Stimulated activated CD8-positive, alpha-beta memory T cell treated with anti-CD3 and anti-CD28 coated beads, Interleukin-7, amount 100 ng/mL, for 4 hours (primary cell): ENCODE measurements at regions not wholly inside any gene's neighbourhood (a gene's known extent, or its start where the extent isn't known, plus 50 kb on each side); places are given as distances from the start of the nearest gene placed in this dataset.

ENCODE experiments used
- DNase-seq, 2 donors: peaks; one replicate each; pipeline ENCODE4 v3.0.0-alpha.2; 2020; ENCODE audit warnings: low read depth in 2 of 2

DNA sequence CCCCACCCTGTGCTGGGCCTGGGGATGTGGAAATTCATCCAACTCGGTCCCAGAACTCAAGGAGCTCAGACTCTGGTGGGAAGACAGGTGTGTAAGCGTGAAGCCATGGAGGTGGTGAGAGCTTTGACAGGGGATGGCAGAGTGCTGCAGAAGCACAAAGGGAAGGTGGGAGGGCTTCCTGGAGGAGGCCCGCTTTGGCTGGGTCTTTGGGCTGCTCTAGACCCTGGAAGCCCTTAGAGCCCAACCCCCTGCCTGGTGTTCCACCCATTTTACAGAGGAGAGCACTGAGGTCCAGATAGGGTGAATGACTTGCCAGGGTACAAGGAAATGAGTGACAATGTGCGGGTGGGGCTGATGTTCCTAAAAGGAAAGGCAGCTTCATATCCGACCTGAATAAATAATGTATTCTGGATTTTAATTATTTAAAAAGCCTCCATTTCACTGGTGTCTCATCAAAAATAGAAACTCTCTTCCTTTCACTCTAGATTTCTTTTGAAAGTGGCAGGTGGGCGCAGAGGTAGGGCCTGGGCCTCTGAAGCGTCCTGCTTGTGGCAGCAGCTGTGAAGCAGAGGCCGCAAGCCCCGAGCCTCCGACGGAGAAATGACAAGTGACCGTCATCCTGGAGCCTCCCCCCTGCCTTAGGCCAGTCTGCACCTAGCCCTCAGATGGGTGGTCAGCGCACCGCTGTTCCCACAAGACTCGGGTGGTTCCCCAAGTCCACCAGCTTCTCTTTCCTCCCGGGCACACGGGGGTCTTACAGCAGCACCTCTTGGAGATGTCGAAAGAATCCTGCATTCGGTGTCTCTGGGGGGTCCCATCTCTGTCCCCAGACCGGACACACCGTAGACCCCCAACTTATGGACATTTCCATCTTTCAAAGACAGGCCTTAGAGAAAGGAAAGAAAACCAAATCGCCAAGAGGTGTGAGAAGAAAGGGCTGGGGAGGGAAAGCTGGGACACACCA, 71.0 kb upstream of the TAF1B start:
- no peak for DNase-seq

DNA sequence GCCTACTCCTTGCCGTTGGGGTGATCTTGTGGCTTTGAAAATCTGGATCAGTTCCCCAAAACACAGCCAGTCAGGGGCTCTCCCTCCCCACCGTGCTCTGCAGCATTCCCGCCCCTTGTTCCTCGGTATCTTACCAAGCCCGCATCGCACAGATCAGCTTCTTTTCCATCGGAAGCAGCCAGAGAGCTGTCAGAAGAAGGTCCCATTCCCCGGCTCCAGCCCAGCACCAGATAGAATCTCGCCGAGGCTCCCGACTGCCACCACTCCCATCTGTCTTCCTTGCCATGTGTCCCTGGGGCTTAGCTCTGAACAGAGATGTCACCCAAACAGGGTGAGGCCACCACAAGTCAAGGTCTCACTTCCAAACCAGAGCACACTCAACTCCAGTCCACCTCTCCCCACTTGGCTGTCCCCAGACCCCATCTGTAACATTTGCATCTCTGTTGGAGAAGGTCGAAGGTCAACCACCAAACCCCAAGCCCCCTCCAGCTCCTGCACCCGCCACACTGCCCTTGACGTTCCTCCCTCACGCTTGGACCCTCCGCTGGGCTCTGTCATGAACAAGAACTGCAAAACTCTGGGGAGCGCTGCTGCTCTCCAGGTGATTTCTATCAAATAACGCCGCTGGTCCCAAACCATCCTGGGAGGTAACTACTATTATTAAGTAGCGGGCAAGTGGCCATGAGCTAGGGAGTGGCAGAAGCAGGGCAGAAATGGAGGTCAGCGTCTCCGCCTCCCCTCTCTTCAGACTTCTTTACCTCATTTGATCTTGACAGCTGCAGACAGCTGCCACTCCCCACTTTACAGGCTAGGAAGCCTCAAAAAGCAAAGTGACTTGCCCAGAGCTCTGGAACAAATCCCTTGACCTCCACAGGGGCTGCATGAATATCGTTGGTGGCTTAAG, 70.0 kb upstream of the TAF1B start:
- no peak for DNase-seq

DNA sequence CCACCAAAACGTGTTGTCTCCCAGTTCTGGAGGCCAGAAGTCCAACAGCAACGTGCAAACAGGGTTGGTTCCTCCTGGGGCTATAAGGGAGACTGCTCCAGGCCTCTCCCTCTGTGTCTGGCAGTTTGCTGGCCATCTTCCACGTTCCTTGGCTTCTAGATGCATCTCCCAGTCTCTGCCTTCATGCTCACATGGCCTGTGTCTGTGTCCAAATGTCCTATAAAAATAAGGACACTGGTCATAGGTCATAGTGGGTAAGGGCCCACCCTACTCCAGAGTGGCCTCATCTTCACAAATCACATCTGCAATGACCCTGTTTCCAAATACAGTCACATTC, 69.4 kb upstream of the TAF1B start:
- DNase-seq: no peak

DNA sequence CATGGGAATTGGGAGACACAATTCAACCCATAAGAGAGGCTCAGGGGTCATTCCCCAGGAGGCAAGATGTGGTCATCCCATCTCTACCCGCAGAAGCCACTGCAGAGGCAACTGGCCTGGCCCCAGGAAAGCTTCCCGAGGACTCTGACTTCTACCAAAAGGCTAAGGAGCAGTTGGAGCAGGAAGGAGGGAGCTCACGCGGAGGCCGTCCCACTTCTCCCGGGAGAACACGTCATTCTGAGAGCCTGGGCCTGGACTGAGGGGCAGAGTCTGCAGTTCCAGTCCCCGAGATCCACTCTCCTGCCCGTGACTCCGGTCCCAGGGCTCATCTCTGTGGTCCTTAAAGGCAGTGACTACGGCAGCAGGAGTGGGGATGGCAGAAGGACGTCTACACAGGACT, 69.0 kb upstream of the TAF1B start:
- no peak for DNase-seq

DNA sequence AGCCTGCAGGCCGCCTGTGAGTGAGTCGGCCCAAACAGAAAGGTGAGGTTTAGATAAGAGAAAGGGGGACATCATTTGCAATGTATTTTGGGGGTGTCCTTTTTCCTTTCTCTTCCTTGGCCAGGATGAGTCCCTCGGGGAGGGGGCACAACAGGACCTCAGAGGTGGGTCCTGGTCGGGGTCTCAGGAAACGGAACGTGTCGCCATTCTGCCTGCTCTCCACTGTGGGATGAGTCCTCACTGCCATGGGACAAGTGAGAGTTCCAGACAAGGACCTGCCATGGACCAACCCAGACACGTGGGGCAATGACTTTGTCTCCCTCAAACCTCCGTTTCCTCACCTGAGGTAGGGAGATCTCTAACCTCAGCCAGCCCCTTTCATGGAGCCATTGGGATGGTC, 67.9 kb upstream of the TAF1B start:
- no peak for DNase-seq

DNA sequence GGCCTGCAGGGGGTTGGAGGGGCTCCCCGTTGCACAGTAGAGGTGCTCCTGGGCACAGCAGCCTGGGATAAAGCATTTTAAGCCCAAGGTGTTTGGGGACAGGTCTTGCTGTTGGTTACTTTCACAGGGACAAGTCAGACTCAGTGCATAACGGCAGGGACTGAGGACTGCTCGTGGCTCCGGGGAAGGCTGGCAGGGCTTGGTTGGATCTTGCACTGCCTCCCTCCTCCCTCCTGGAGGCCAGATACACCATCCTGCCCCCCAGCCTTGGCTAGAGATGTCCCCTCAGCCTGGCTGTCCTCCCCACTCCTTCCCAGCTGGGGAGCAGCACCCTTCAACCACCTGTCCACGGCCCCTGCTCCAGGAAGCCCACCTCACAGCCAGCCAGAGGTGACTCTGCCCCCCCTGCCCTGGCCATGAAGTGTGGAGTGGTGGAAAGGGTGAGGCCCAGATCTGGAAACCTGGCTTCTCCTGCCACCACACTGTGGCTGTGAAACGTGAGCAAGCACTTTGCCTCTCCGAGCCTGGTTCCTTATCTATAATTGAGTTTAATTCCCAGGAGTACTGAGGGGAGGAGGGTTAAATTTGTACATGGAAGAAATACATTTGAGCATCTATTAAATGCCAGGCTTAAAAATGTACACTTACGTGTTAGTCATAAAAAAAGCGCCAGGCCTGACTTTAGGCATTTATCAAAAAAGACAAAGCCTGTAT, 67.1 kb upstream of the TAF1B start:
- DNase-seq: no peak

DNA sequence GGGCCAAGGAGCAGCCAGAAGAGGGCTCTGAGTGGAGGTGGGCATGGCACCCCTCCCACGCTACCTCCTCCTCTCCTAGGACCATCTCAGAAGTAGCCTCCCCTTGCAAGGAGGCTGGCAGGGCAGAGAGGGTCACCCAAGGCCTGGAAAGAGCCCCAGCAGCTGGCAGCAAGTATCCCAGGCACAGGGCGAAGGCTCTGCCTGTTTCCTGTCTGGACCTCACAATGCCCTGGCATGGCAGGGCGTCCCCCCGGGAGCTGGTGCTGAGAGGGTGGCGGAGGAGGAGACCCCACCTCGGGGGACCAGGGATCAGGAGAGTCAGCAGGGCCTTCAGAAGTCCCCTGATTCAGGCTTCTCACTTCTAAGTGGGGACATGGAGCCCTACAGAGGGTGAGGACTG, 66.2 kb upstream of the TAF1B start:
- DNase-seq: no peak

DNA sequence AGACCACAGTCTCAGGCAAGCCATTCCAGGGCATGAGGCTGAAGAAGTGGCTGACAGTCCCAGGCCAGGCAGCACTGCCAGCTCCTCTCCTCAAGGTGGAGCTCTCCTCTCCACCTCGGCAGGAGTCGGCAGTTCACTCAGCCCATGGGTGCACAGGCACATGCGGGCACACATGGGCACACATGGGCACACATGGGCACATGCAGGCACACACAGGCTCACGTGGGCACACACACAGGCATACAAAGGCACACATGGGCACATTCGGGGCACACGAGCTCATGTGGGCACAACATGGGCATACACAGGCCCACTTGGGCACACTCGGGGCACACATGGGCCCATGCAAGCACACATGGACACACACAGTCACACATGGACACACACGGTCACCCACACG, 65.3 kb upstream of the TAF1B start:
- DNase-seq: no peak

DNA sequence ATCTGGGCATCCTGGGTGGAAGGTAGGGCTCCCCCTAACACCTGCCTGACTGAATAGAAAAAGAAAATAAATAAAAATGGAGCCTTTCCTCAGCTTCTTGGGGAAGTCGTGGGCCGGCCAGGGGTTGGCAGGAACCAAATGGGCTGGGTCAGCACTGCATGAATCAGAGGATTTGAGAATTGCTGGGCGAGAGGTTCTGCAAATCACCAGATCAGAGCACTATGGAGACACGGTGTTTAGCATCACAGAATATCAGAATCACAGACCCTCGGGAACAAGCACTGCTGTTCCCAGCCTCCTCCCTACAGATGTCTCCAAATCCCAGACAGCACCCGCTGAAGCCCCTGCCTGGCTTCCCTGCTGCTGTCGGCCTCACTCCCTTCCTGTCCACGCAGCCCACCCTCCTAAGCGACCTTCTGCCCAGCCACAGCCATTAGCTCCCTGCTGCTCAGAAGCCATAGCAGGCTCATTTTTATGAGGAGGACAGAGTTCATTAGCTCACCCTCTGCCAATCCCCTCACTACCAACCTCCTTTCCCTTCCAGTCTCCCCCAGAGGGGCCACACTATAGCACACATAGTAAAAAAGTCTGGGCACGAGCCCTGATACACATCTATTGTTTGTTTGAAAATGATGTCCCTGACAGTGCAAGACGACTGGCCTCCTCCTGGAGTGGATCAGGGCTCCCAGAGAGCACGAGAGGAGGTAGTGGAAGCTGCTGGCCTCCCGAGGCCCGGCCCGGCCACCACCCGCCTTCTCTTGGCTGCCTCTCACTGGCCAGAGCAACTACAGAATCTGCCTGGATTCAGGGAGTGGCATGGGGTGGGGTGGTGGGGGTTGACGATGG, 64.6 kb upstream of the TAF1B start:
- no peak for DNase-seq

DNA sequence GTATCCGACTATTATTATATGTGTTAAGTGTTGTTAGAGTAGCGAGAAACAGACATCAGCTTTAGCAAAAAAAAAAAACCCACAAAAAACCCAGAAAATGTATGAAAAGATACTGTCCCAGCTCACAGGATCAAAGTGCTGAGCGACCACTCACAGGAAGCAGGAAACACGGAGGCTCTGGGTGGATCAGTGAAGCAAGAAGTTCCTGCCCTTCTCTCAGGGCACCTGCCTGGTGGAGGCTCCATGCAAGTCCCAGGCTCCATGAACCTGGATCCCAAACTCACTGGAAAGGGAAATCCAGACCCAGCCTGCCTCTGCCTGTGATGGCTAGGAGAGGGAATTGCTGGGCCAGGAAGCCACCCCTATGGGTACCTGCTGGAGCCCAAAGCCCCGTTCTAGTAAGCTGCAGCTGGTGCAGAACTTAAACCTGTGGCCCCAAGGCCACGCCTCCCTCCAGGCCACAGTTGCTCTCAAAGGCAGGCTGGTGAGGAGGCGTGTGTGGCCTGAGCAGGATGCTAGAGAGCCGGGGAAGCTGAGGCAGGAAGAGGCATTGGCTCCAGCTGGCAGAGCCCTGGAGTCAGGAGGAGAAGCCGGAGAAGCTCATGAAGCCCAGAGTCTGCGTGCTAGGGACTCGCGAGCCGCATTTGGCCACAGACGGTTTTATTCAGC, 63.5 kb upstream of the TAF1B start:
- no peak for DNase-seq

DNA sequence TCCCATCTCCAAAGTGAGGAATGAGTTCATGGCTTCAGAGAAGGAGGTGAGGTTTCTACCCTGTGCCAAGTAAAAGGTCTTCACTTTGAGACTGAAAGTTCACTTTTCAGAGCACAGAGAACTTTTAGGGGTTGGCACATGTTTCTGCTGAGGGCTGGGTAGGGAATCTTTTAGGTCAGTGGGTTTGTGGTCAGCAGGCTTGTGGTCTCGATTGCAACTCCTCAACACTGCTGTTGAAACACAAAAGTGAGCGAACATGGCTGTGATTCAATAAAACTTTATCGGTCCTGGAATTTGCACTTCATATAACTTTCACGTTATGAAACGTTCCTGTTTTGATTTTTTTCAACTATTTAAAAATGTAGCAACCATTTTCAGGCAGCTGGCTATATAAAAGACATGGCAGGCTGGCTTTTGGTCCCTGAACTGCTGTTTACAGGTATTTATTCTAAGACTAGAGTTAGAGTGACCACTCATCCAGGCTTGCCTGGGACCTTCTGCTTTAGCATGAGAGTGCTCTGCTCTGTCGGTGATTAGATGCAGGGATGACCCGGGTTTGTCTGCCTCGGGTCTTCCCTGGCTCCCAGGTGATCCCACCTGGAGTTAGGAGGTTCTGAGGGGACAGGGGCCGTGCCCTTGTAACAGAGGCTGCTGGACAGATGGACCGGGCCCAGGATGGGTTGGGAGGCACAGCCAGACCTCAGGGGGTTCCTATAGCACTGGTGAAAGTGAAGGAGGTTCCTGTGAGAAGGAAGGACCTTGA, 62.7 kb upstream of the TAF1B start:
- DNase-seq: no peak

DNA sequence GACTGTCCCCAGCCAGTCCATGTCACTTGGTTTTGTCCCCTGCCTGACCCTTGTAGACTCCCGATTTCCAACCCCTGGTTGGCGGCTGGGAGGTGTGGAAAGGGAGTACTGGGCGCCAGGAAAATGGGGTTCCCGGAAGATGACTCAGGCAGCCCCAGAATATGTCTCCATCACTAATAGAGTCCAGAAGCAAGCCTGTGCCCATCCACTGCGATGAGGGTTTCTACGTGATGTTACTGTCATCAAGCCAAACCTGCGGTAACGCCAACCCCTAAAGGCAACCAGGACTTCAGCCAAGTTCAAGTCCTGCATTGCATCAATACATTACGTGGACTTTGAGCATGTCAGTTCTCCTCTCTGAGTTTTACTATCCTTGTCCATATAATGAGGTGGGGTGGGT, 62.0 kb upstream of the TAF1B start:
- DNase-seq: no peak

DNA sequence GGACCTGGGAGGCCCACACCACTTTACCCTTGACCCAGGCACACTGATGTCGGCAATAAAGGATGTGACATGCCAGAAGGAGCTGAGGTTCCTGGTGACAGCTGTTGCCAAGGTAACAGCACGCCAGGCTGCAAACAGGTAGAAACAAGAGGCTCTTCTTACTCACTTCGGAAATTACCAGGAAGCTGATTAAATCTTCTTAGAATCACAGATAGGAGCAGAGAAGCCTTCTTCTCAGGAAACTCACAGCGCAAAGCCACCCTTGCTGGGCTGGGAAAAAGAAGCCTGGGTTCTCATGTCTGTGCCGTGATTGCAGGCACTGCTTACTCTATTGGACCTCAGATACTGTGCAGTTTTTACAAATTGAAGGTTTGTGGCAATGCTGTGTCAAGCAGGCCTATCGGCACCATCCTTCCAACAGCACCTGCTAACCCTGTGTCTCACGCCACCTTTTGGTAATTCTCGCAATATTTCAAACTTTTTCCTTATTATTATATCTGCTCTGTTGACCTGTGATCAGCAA, 61.0 kb upstream of the TAF1B start:
- peak; percentile 62 to 64 for DNase-seq

DNA sequence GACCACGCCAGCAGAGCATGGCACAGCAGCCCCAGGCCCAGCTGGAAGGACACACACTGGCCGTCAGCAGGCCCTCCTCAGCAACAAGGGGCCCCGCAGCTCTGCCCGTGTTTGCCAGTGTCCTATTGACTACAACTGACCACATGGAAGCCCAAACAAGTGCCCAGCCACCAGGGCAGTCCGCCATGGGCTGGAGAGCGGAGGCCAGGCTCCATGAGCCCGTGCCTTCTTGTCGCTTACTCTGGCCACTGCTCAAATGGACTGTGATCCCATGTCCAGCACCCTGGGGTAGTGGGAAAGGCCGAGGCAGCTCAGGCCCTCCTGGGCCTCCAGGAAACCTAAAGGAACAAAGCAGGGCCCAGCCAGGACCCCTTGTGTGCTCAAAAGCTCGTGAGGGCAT, 53.9 kb upstream of the TAF1B start:
- no peak for DNase-seq

DNA sequence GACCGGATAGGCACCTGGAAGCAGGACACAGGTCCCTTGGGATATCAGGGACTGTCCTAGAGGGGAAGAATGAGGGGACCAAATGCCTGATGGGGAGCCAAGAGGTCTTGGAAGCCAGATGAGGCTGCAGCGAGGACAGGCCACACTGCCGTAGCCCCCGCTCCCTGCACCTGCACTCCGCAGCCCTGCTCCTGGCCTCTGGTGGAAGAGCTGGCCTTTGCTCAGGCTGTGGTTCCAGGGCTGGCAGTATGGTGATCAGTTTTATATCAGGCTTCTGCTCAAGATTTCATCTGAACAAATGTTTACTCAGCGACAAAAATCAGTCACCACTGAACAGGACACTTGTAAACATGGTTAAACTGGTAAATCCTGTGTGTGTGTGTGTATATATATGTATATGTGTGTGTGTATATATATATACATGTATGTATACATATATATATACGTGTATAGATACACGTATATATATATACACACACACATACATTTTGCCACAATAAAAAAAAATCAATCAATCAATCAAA, 52.5 kb upstream of the TAF1B start:
- no peak for DNase-seq

DNA sequence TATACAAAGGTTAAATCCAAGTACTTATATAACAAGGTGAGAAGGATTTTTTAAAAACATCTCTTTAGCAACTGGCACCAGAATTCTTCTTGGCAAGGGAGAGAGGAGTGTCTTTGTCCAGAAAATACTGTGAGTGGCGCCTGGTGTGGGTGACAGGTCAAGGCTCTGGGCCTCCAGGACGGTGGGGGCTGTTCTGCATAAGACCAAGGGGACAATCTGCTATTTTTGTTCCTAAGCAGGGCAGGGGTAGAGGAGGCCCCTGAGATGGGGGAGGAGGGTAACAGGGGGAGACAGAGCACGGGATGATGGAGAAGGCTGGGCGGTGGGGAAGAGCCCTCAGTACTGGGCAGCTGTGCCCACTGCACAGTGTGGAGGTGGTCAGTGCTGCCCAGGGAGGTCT, 51.6 kb upstream of the TAF1B start:
- no peak for DNase-seq

DNA sequence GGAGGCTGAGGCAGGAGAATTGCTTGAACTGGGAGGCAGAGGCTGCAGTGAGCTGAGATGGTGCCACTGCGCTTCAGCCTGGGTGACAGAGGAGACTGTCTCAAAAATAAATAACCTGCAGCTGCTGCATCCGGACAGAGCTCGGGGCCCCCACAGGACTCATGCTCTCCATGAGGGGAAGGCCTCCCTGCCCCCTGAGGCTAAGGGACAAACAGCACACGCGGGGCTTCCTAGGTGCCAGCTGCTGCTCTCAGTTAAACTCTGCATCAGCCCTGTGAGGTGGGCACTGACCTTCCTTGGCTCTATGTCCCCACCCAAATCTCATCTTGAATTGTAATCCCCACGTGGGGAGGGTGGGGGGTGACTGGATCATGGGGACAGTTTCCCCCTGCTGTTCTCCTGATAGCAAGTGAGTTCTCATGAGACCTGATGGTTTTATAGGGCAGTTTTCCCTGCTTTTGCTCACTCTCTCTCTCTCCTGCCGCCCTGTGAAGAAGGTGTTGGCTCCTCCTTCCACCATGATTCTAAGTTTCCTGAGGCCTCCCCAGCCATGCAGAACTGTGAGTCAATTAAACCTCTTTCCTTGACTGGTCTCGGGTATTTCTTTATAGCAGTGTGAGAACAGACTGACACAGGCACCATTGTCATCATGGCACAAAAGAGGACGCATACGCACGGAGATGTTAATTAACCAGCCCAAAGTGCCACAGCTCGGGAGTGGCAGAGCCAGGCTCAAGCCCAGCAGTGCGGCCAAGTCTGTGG, 49.9 kb upstream of the TAF1B start:
- DNase-seq: no peak
